ENCODE measurements at regions not wholly inside any gene's neighbourhood (a gene's known extent, or its start where the extent isn't known, plus 50 kb on each side); places are given as distances from the start of the nearest gene placed in this dataset.

DNA sequence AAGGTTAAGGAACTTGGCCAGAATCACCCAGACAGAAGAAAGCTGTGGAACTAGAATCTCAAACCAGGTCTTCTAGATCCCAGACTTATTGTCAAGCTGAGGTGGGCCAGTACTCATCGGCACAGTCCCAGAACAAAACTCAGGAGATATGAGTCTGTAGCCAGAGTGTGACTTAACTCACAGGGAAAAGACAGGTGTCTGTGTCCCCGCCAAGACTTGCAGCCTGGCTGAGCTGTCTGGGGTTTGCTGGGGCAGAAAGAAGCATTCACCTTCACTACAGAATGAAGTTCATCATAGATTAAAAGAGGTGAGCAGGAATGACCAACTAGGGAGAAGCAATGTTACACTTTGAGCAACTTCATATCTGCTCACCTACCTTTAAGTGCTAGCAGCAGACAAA, 257.2 kb downstream of the FOXO1 start:
- no peak for DNase-seq (ENCODE audit: low read depth)

- no peak for DNase-seq (ENCODE audit: low read depth)
Measured at GRCh38 chr13:40410315-40410714, 256.1 kb downstream of the FOXO1 start.

- DNase-seq (ENCODE audit: low read depth), result no peak
Measured at GRCh38 chr13:40420160-40420740, 246.2 kb downstream of the FOXO1 start.

DNA sequence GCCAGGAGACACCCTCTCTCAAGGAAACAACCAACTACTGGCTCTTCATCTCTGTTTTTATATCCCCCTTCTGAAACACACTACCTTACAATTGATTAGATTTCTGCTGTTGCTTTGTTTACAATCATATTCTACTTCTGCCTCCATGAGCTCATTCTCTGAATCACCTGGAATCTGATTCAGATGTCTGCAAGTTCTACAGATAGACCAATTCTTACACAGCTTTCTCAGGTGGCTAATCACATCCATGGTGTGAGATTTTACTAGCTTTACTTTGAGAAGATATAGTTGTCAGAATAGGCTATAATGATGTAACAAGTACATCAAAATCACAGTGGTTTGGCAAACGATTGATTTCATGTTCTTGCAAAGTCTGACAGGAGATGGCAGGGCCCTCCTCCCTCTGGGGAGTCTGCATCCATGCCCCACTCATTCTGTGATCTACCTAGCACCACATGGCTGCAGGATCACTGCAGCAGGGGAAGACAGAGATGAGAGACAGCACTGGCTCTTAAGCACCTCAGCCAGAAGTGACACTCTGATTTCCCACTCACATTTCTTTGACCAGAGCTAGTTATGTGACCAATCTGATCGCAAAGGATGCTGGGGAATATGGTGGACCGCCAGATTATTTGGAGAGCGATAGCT, 243.7 kb downstream of the FOXO1 start:
- DNase-seq (ENCODE audit: low read depth), result no peak

DNA sequence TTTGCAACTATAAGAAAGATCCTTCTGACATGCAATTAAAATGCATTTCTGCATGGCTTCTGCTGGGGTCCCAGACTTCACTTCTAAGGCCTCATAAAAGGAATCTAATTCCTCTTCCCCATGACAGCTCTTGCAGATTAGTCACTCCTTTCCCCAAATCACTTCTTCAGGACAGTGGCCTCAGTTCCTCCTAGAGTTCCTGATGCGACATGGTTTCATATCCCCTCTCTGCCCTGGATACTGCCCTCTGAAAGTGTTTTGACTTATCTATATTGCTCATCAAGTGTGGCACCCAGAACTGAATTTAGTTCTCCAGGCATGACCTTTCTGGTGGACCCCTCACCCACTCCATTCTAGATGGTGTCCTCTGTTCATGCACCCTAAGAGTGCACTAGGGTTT, 238.1 kb downstream of the FOXO1 start:
- DNase-seq (ENCODE audit: low read depth), result no peak

DNA sequence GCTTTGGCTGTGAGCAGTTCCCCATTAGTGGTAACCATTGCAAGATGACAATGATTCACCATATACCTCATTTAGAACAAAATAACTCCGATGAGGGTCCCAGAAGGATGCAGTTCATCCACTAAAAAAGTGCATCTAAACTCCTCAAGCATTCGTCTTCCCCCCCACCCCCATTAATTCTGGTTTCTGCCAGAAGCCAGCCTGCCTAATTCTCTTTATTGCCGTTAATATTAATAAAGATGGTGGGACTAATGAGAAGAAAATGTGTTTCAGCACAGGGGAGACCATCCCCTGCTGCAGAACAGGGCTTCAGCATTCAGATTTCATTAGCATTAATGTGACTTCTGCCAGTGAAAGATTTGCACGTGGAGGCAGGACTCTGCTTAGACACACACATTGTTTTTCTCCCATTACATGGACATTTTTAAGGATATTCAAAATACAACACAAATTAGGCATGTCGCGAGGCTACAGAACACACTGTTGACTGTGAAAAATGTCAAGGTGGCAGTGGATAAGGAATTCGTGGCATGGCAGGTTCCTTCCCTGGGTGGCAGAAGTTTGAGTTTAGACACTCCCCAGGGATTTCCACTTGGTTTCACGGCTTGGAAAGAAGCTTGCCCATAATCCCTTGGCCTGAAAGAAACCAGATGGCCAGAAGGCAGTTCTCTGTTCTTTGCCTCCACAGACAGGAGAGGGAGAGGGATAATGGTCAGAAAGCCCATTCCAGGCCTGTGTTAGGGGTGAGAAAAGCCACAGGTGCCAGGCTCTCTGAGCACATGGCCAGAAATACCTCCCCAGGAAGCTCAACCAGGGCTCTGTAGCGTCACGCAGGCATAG, 236.5 kb downstream of the FOXO1 start:
- no peak for DNase-seq (ENCODE audit: low read depth)

GRCh38 chr13:40432018-40432978, 234.1 kb downstream of the FOXO1 start:
- no peak for DNase-seq (ENCODE audit: low read depth)

GRCh38 chr13:40433001-40433400, 233.4 kb downstream of the FOXO1 start:
- DNase-seq (ENCODE audit: low read depth), result no peak

DNA sequence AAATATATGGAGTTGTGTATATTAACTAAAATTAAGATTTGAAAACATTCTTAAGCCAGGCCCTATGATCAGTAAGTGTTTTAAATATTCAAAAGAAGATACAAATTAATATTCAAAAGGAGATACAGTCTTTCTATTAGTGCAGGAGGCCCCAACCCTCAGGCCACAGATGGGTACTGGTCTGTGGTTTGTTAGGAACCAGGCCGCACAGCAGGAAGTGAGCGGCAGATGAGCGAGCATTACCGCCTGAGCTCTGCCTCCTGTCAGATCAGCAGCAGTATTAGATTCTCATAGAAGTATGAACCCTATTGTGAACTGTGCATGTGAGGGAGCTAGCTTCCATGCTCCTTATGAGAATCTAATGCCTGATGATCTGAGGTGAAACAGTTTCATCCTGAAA, 232.9 kb downstream of the FOXO1 start:
- DNase-seq (ENCODE audit: low read depth), result no peak

- no peak for DNase-seq (ENCODE audit: low read depth)
Measured at GRCh38 chr13:40434516-40435397, 231.7 kb downstream of the FOXO1 start.

DNA sequence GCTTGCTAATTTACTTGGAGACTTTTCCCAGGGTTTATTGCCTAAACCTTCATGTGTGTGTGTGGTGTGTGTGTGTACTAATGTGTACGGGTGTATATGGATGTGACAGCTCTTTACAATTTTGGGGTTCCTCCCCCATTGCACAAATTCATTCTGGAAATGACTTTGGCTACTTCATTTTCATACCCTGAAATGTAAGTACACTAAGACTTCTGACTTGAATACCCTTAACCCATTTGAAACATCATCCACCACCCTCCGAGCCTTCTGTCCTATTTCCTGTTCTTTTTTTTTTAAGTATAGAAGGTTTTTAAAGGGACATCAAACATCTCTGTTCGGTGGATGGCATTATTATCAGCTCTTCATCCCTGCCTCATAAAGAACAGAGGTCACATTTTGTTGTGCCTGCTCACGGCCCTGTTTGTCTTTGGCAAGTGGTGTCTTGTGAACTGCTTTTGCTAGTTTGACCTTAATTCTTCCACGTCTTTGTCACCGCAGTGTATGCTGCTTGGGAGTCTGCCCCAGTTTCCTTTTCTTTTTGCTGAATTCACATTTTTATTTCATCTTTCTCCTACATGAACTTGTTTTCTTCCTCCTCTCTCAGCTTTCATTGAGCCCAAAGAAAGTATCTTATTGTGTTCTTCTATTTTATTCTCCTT, 228.3 kb downstream of the FOXO1 start:
- no peak for DNase-seq (ENCODE audit: low read depth)

DNA sequence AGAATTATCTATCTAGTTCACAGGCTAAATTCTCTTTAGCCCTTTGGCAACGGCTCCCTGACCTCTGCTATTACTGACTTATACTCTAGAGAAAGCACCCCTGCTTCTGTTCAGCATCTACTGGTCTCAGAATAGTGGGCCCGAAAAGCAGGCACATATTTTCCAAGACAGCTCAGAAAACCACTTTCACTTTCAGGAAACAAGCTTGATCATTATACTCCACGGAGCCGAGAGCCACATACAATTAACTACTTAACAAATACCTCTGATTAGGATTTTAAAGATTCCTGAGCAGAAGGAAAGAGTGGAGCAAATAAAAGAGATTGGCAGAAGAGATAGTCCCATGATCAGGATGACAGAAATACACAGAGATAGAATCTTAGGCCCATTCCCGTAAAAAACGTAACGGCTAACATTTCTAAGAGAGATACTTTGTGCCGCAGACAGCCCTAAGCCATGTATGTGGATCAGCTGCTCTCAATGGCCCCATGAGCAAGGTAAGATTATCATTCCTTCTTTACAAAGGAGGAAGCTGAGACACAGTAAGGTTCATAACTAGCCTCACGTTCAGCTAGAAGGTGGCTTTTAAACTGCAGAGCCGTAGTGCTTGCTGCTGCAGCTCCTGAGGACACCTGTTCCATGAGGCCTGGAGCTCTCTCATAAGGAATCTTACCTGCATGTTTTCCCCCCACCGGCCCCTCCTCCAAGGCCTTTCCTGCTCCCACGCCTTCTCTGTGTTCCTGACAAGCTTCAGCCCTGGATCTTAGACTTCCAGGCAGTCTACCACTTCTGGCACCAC, 227.2 kb downstream of the FOXO1 start:
- no peak for DNase-seq (ENCODE audit: low read depth)

DNA sequence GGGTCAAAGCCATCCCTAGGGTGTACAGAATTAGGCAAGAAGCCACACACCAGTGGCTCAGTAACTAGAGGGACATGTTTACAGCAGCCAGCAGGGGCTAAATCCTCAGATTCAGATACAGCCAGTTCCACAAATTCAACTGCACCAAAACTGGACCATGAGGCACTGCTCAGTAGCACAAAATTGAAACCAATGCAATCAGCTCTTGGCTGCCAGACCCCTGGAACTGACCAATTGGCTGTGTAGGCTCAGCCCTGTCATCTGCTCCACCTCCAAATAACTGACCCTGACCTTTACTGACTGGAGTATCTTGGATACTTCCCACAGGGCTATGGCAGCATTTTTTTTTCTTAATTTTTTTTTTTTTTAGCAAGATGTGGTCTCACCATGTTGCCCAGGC, 226.5 kb downstream of the FOXO1 start:
- no peak for DNase-seq (ENCODE audit: low read depth)

DNA sequence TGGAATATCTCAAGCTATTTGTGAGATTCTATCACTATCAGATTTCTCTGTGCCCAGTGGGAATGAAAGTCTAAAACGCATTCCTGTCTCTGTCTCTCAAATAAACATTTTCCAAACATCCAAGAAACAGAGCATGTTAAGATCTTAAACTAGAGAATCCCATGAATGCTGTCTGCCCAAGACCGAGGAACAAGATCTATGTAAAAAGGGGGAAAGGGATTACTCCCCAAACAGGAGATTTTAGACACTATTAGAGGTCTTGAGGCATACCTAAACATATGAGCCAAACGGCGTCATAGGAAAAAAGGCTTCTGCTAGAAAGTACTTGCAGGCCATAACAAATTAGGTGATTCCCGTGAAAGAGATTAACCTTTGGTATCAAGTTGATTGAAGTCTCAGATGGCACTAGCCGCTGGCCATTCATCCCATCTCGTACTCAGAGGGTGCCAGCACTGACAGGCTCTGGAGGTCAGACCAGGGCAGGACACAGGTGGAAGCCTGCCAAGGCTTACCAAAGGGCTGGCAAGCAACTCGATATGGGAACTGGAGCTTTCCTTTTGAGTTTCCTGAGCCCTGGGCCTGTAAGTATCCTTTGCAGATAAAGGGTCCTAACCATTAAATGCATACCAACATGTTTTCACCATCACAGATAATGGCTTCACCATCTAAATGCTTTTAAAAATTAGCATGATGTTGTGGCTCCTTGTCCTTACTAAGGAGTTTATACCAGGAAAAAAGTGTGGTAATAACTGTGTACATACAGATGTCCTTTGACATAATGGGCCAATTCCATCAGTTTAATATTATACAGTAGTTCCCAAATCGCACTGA, 225.2 kb downstream of the FOXO1 start:
- DNase-seq (ENCODE audit: low read depth), result no peak

DNA sequence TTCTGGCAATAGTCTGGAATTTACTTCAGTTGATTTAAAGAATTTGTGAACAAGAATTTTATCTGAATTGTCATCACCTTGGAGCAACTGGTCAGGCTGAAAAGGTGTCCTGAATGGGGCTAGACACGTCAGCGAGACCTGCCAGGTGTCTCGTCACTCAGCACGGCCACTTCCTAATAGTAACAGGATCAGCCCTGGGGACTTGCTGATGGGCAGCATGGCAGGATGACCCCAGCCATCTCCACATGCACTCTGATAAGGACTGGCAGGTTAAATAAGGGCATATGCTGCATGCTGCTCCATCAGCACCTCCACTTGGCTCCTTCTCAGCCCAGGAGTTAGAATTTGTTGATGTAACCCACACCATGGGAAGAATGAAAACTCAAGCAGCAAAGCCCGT, 224.2 kb downstream of the FOXO1 start:
- no peak for DNase-seq (ENCODE audit: low read depth)

DNA sequence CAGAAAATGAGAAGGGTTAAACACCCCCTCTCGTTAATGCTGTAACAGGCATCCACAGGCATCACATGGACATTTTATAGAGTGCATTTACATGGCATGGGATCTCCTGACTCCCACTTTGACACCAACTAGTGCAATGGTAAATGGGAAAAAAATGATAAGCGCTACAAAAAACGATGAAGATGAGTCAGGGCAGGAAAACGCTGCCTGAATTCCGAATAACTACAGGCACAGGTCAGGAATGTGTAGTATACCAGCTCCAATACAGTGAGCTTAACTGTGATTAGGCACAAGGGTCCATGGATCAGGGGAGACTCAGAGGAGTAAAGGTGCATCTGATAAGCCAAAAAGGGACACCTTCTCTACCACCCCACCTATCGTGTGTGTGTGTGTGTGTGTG, 223.6 kb downstream of the FOXO1 start:
- no peak for DNase-seq (ENCODE audit: low read depth)

DNA sequence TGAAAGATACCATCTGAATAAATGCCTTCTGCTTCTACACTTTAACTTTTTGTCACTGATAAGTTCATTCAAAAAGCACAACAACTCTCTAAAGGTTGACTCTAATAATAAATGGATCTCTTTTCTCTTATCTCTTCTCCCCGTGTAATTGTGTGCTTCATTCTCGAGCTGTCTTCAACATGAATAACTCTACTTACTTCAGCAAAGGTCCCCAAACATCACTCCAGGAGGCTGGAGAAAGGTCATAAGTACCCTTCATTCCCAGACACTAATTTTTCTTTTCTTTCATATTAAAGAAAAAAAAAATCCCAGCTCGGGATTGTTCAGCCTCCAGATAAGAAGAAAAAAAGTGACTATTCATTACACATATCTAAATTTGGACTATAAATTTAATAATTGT, 222.2 kb downstream of the FOXO1 start:
- DNase-seq (ENCODE audit: low read depth), result no peak

- no peak for DNase-seq (ENCODE audit: low read depth)
Measured at GRCh38 chr13:40445557-40445990, 220.9 kb downstream of the FOXO1 start.

- DNase-seq (ENCODE audit: low read depth), result no peak
Measured at GRCh38 chr13:40446365-40446764, 220.1 kb downstream of the FOXO1 start.

Data from forelimb muscle (tissue), 1 donor.